H9 (cell line): ENCODE measurements at regions not wholly inside any gene's neighbourhood (a gene's known extent, or its start where the extent isn't known, plus 50 kb on each side); places are given as distances from the start of the nearest gene placed in this dataset.

Experiments used
- DNase-seq: peaks from one replicate; pipeline ENCODE4 v3.0.0-alpha.2; 2017
- H2AFZ ChIP-seq: one replicate; pipeline ENCODE4 v1.6.1; 2013; ENCODE audit warnings: mild to moderate bottlenecking, low read length, control low read depth, moderate library complexity
- H2AK5ac ChIP-seq: 2 replicates; pipeline ENCODE4 v1.6.1; 2013; ENCODE audit warnings: low read length, control low read depth, mixed read lengths; ENCODE audit not compliant: insufficient read length
- H2BK120ac ChIP-seq: one replicate; pipeline ENCODE4 v1.6.1; 2013; ENCODE audit warnings: low read depth, mild to moderate bottlenecking, low read length, control low read depth, inconsistent platforms; ENCODE audit not compliant: poor library complexity, severe bottlenecking
- H2BK12ac ChIP-seq: 2 replicates; pipeline ENCODE4 v1.6.1; 2013; ENCODE audit warnings: low read length, control low read depth, mixed read lengths, low read depth; ENCODE audit not compliant: insufficient read length
- H2BK15ac ChIP-seq: 2 replicates; pipeline ENCODE4 v1.6.1; 2013; ENCODE audit warnings: low read depth, low read length, control low read depth
- H2BK20ac ChIP-seq: one replicate; pipeline ENCODE4 v1.6.1; 2013; ENCODE audit warnings: low read depth, mild to moderate bottlenecking, low read length, control low read depth, inconsistent platforms; ENCODE audit not compliant: poor library complexity, severe bottlenecking
- H2BK5ac ChIP-seq: 2 replicates; pipeline ENCODE4 v1.6.1; 2013; ENCODE audit warnings: low read length, control low read depth, mixed read lengths; ENCODE audit not compliant: insufficient read length
- H3K14ac ChIP-seq: 2 replicates; pipeline ENCODE4 v1.6.1; 2013; ENCODE audit warnings: low read length, control low read depth; ENCODE audit not compliant: insufficient read depth
- H3K18ac ChIP-seq: 2 replicates; pipeline ENCODE4 v1.6.1; 2013; ENCODE audit warnings: low read depth, mild to moderate bottlenecking, mixed read lengths, low read length, control low read depth; ENCODE audit not compliant: insufficient read length
- H3K23ac ChIP-seq: 2 replicates; pipeline ENCODE4 v1.6.1; 2013; ENCODE audit warnings: low read length, control low read depth, mixed read lengths, low read depth; ENCODE audit not compliant: insufficient read length
- H3K23me2 ChIP-seq: 2 replicates; pipeline ENCODE4 v1.6.1; 2013; ENCODE audit warnings: low read depth, mild to moderate bottlenecking, mixed read lengths, low read length, control low read depth; ENCODE audit not compliant: insufficient read length, poor library complexity, severe bottlenecking
- H3K27ac ChIP-seq: 2 replicates; pipeline ENCODE4 v1.5.1; 2013; ENCODE audit warnings: low read length, control low read depth, mixed read lengths, low read depth; ENCODE audit not compliant: insufficient read length
- H3K27me3 ChIP-seq: 2 replicates; pipeline ENCODE4 v1.6.1; 2013; ENCODE audit warnings: low read length, control low read depth, inconsistent platforms; ENCODE audit not compliant: insufficient read depth
- H3K4ac ChIP-seq: 2 replicates; pipeline ENCODE4 v1.6.1; 2013; ENCODE audit warnings: low read depth, mild to moderate bottlenecking, control low read depth, inconsistent platforms, low read length, moderate library complexity
- H3K4me1 ChIP-seq: 2 replicates; pipeline ENCODE4 v1.6.1; 2013; ENCODE audit warnings: low read length, control low read depth, inconsistent platforms; ENCODE audit not compliant: insufficient read depth
- H3K4me2 ChIP-seq: 2 replicates; pipeline ENCODE4 v1.6.1; 2013; ENCODE audit warnings: low read length, control low read depth, mixed read lengths; ENCODE audit not compliant: insufficient read length, insufficient read depth
- H3K56ac ChIP-seq: 2 replicates; pipeline ENCODE4 v1.6.1; 2013; ENCODE audit warnings: low read depth, mild to moderate bottlenecking, mixed read lengths, low read length, control low read depth; ENCODE audit not compliant: insufficient read length
- H3K79me1 ChIP-seq: 2 replicates; pipeline ENCODE4 v1.6.1; 2013; ENCODE audit warnings: low read depth, mild to moderate bottlenecking, moderate library complexity, low read length, control low read depth, inconsistent platforms; ENCODE audit not compliant: insufficient read depth, poor library complexity, severe bottlenecking
- H3K79me2 ChIP-seq: 2 replicates; pipeline ENCODE4 v1.6.1; 2013; ENCODE audit warnings: low read length, control low read depth, inconsistent platforms; ENCODE audit not compliant: insufficient read depth
- H3K9ac ChIP-seq: 2 replicates; pipeline ENCODE4 v1.6.1; 2013; ENCODE audit warnings: low read length, control low read depth, mixed read lengths; ENCODE audit not compliant: insufficient read length; ENCODE audit errors: extremely low read depth
- H3K9me3 ChIP-seq: one replicate; pipeline ENCODE4 v1.6.1; 2013; ENCODE audit warnings: low read depth, low read length, inconsistent platforms; ENCODE audit not compliant: control insufficient read depth
- H3T11ph ChIP-seq: one replicate; pipeline ENCODE4 v1.6.1; 2013; ENCODE audit warnings: mild to moderate bottlenecking, low read length, control low read depth, inconsistent platforms
- H4K20me1 ChIP-seq: one replicate; pipeline ENCODE4 v1.6.1; 2013; ENCODE audit not compliant: control insufficient read depth, insufficient read length, insufficient read depth
- H4K5ac ChIP-seq: 2 replicates; pipeline ENCODE4 v1.6.1; 2013; ENCODE audit warnings: low read depth, mild to moderate bottlenecking, mixed read lengths, low read length, control low read depth; ENCODE audit not compliant: insufficient read length
- H4K8ac ChIP-seq: replicated peaks from 2 replicates; pipeline ENCODE4 v1.6.1; 2013; ENCODE audit warnings: low read length, control low read depth, mixed read lengths, low read depth; ENCODE audit not compliant: insufficient read length
- H4K91ac ChIP-seq: 2 replicates; pipeline ENCODE4 v1.6.1; 2013; ENCODE audit warnings: low read depth, mild to moderate bottlenecking, moderate library complexity, mixed read lengths, low read length, control low read depth; ENCODE audit not compliant: insufficient read length
- H3K27ac Mint-ChIP-seq, 3 experiments: 2 replicates in 2 of 3; 3 replicates in 1 of 3; pipeline ENCODE4 v1.8.0; 2020 to 2021; ENCODE audit warnings: mixed read lengths in 3 of 3, mild to moderate bottlenecking in 1 of 3, moderate library complexity in 1 of 3
- H3K27me3 Mint-ChIP-seq: 2 replicates; pipeline ENCODE4 v1.8.0; 2021; ENCODE audit warnings: low read depth, mild to moderate bottlenecking, moderate library complexity, mixed read lengths
- H3K36me3 Mint-ChIP-seq, 3 experiments: 2 replicates in 2 of 3; 3 replicates in 1 of 3; pipeline ENCODE4 v1.8.0; 2020 to 2021; ENCODE audit warnings: low read depth in 3 of 3, mixed read lengths in 3 of 3; ENCODE audit not compliant: insufficient read depth in 1 of 3
- H3K4me1 Mint-ChIP-seq, 2 experiments: 2 replicates each; pipeline ENCODE4 v1.8.0; 2020; ENCODE audit warnings: mixed read lengths in 2 of 2
- H3K4me3 Mint-ChIP-seq, 2 experiments: 2 replicates in 1 of 2; 3 replicates in 1 of 2; pipeline ENCODE4 v1.8.0; 2020 to 2021; ENCODE audit warnings: mild to moderate bottlenecking in 2 of 2, mixed read lengths in 2 of 2, moderate library complexity in 1 of 2
- H3K9me3 Mint-ChIP-seq, 2 experiments: 2 replicates in 1 of 2; 3 replicates in 1 of 2; pipeline ENCODE4 v1.8.0; 2020; ENCODE audit warnings: mild to moderate bottlenecking in 2 of 2, mixed read lengths in 2 of 2, moderate library complexity in 1 of 2
- WGBS: extraction: QIAGEN DNeasy Blood & Tissue Kit; methylation state at CpG from one replicate; pipeline ENCODE4 v1.1.7; 2013; ENCODE audit warnings: missing lambda C conversion rate, low lambda C conversion rate, mixed read lengths; ENCODE audit not compliant: insufficient read length; ENCODE audit errors: extremely low coverage; 5-methylcytosine and 5-hydroxymethylcytosine counted together
- TF ChIP-seq, protein P1 (sequence below): fragments of 200-600 bp; sonication (generic); conservative IDR thresholded peaks from 3 replicates; pipeline ENCODE4 v1.8.0; 2021; ENCODE audit warnings: antibody characterized with exemption, mild to moderate bottlenecking

DNA sequence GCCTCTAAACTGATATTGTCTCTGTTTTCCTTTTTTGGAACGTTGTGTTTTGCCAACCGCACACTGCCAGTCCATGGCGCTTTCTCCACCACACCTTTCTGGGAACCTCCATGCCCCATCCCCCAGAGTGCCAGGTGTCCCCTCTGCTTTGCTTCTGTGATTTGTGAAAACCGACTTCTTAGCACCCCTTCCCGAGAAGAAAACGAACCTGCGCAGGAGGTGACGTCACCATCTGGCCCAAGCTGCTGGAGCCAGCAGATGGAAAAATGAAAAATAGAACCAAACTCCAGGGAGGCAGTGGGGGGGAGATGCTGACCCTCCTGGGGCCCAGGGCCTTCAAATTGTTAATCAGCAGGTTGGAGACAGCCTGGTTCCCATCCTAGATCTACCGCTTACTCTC is 103.8 kb downstream of the HTR5A start:
- Histone ChIP-seq H3K4ac (no peak overlapping the region), H3K23ac (no peak overlapping the region), H4K20me1 (no peaks in the 10 kb centered on the region), H3K4me1 (no peaks in the 10 kb centered on the region), H4K91ac (no peak overlapping the region), H3K56ac (no peak overlapping the region), H3K9me3 (peaks cover 13% of the 10 kb centered on the region), H3K14ac (no peak overlapping the region), H3K18ac (no peak overlapping the region), H3T11ph (no peak overlapping the region), H3K27ac (no peak overlapping the region), H2BK12ac (no peak overlapping the region), H3K4me2 (no peak overlapping the region), H3K23me2 (no peaks in the 10 kb centered on the region), H3K9ac (no peak overlapping the region), H4K8ac (no peak overlapping the region), H3K27me3 (no peaks in the 10 kb centered on the region), H2BK5ac (no peak overlapping the region), H2AK5ac (no peak overlapping the region), H2BK15ac (no peak overlapping the region), H3K79me2 (no peaks in the 10 kb centered on the region), H4K5ac (no peak overlapping the region), H2BK20ac (no peak overlapping the region), H2BK120ac (no peak overlapping the region), H2AFZ (no peak overlapping the region), H3K79me1 (no peaks in the 10 kb centered on the region)
- DNase-seq: no peak
- Mint-ChIP-seq H3K36me3 (no peaks in the 10 kb centered on the region; a peak in 2 of 7 replicates), H3K27ac (no peak overlapping the region), H3K27me3 (peaks cover 8% of the 10 kb centered on the region), H3K4me1 (no peaks in the 10 kb centered on the region), H3K9me3 (peaks cover 11 to 21% of the 10 kb centered on the region in 2 experiments), H3K4me3 (no peak overlapping the region)
- TF ChIP-seq, protein P1, sequence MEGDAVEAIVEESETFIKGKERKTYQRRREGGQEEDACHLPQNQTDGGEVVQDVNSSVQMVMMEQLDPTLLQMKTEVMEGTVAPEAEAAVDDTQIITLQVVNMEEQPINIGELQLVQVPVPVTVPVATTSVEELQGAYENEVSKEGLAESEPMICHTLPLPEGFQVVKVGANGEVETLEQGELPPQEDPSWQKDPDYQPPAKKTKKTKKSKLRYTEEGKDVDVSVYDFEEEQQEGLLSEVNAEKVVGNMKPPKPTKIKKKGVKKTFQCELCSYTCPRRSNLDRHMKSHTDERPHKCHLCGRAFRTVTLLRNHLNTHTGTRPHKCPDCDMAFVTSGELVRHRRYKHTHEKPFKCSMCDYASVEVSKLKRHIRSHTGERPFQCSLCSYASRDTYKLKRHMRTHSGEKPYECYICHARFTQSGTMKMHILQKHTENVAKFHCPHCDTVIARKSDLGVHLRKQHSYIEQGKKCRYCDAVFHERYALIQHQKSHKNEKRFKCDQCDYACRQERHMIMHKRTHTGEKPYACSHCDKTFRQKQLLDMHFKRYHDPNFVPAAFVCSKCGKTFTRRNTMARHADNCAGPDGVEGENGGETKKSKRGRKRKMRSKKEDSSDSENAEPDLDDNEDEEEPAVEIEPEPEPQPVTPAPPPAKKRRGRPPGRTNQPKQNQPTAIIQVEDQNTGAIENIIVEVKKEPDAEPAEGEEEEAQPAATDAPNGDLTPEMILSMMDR: no peak
- no CpG with 5 or more reads among the region's 9 CpGs for WGBS
